ENCODE measurements at regions not wholly inside any gene's neighbourhood (a gene's known extent, or its start where the extent isn't known, plus 50 kb on each side); places are given as distances from the start of the nearest gene placed in this dataset.

GRCh38 chr7:23945472-23945871 is 235.5 kb downstream of the STK31 start:
- no peak for TF ChIP-seq MAX (IDR thresholded peaks at IDR 0.05; ENCODE audit: insufficient read depth, insufficient read length)
- TF ChIP-seq CTCF (IDR thresholded peaks at IDR 0.05; ENCODE audit: extremely low read depth in 1 of 2, insufficient read depth in 1 of 2, low read depth in 1 of 2, low read length in 2 of 2), result no peak
- TF ChIP-seq POLR2A (IDR thresholded peaks at IDR 0.05; ENCODE audit: low read depth, low read length), result no peak

Measured in endothelial cell of umbilical vein (primary cell).